ENCODE measurements at regions not wholly inside any gene's neighbourhood (a gene's known extent, or its start where the extent isn't known, plus 50 kb on each side); places are given as distances from the start of the nearest gene placed in this dataset.

DNA sequence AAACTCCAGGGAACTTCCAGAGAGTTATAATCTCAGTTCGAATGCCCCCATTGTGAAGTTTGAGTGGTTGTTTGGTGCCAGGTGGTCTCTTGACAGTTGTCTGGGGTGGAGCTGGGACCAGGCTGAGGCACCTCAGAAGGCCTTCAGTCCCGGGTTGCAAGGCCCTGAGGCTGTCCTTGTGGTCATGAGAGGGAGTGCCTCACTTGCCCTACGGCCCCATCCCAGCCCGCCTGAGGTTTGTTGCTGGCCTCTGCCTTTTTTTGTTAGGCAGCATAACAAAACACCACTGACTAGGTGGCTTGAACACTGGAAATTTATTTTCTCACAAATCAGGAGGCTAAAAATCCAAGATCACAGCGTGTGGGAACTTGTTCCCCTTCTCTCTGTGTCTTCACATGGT lies 73.0 kb upstream of the PAPPA start:
- no peak overlapping the region for H3K9ac ChIP-seq (ENCODE audit: low read length)
- H3K4me1 ChIP-seq (ENCODE audit: low read length), result no peaks in the 10 kb centered on the region
- no peak overlapping the region for H3K27ac ChIP-seq (ENCODE audit: low read length)
- no peak overlapping the region for H2AFZ ChIP-seq (ENCODE audit: low read length)
- no peaks in the 10 kb centered on the region for H3F3A ChIP-seq (ENCODE audit: insufficient read depth, low read length)
- no peaks in the 10 kb centered on the region for H3K36me3 ChIP-seq (replicated peaks; ENCODE audit: insufficient read depth, low read length)
- H4K20me1 ChIP-seq (ENCODE audit: insufficient read depth, low read length), result no peaks in the 10 kb centered on the region
- H3K9me2 ChIP-seq (replicated peaks; ENCODE audit: insufficient read depth, low read length), result no peaks in the 10 kb centered on the region
- no peaks in the 10 kb centered on the region for H3K79me2 ChIP-seq (ENCODE audit: low read length)
- no peak overlapping the region for H3K4me3 ChIP-seq (ENCODE audit: low read length)
- no peaks in the 10 kb centered on the region for H3K9me3 ChIP-seq (replicated peaks; ENCODE audit: insufficient read depth, low read length)
- no peak for DNase-seq
- TF ChIP-seq, protein P1, sequence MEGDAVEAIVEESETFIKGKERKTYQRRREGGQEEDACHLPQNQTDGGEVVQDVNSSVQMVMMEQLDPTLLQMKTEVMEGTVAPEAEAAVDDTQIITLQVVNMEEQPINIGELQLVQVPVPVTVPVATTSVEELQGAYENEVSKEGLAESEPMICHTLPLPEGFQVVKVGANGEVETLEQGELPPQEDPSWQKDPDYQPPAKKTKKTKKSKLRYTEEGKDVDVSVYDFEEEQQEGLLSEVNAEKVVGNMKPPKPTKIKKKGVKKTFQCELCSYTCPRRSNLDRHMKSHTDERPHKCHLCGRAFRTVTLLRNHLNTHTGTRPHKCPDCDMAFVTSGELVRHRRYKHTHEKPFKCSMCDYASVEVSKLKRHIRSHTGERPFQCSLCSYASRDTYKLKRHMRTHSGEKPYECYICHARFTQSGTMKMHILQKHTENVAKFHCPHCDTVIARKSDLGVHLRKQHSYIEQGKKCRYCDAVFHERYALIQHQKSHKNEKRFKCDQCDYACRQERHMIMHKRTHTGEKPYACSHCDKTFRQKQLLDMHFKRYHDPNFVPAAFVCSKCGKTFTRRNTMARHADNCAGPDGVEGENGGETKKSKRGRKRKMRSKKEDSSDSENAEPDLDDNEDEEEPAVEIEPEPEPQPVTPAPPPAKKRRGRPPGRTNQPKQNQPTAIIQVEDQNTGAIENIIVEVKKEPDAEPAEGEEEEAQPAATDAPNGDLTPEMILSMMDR (IDR thresholded peaks at IDR 0.05; ENCODE audit: low read length), result no peak
- TF ChIP-seq EZH2 (optimal IDR thresholded peaks at IDR 0.05; ENCODE audit: low read depth, low read length), result no peak
- no peak for TF ChIP-seq EZH2phosphoT487 (IDR thresholded peaks at IDR 0.05; ENCODE audit: low read length)
- H3K4me2 ChIP-seq (ENCODE audit: low read depth, low read length), result no peak overlapping the region
- H3K27me3 ChIP-seq (replicated peaks; ENCODE audit: insufficient read depth, low read length), result no peaks in the 10 kb centered on the region

DNA sequence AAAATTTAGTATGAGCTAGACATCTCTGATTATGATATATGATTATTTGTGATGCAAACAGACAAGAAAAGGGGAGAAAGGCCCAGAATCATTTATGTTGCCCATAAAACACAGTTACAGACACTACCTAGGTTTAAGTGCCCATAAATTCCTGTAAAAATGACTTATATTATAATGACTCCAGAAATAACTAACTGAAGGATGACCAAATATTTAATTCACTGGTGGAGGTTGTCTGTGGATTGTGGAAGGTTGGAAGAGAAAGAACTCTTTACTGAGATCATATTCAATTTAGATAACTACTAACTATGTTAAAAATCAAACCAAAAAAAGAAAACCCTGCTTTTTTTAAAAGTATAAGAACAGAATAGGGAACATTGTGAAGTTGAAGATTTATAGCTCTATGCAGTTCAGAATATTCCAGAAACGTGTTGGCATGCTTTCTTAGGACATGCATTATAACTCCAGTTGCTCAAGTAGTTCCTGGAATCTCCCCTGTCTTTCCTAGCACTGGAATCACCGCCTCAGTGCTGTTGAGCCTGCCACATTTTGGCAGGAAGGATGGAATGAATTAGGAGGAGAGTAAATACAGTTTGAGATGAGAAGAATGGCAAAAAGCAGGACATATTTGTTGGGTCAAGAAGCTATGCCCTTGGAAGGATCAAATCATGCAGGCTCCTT lies 72.0 kb upstream of the PAPPA start:
- H3K79me2 ChIP-seq (ENCODE audit: low read length), result no peaks in the 10 kb centered on the region
- H3K4me2 ChIP-seq (ENCODE audit: low read depth, low read length), result no peak overlapping the region
- H3K9me3 ChIP-seq (replicated peaks; ENCODE audit: insufficient read depth, low read length), result no peaks in the 10 kb centered on the region
- no peak overlapping the region for H3K27ac ChIP-seq (ENCODE audit: low read length)
- no peak overlapping the region for H3K4me3 ChIP-seq (ENCODE audit: low read length)
- DNase-seq, result no peak
- no peak overlapping the region for H2AFZ ChIP-seq (ENCODE audit: low read length)
- no peak overlapping the region for H3K9ac ChIP-seq (ENCODE audit: low read length)
- no peaks in the 10 kb centered on the region for H3K9me2 ChIP-seq (replicated peaks; ENCODE audit: insufficient read depth, low read length)
- H3K27me3 ChIP-seq (replicated peaks; ENCODE audit: insufficient read depth, low read length), result no peaks in the 10 kb centered on the region
- no peaks in the 10 kb centered on the region for H3F3A ChIP-seq (ENCODE audit: insufficient read depth, low read length)
- TF ChIP-seq EZH2phosphoT487 (IDR thresholded peaks at IDR 0.05; ENCODE audit: low read length) (no peak), EZH2 (optimal IDR thresholded peaks at IDR 0.05; ENCODE audit: low read depth, low read length) (no peak)
- TF ChIP-seq, protein P1 (IDR thresholded peaks at IDR 0.05; ENCODE audit: low read length), result no peak
- H3K36me3 ChIP-seq (replicated peaks; ENCODE audit: insufficient read depth, low read length), result no peaks in the 10 kb centered on the region
- no peaks in the 10 kb centered on the region for H3K4me1 ChIP-seq (ENCODE audit: low read length)
- no peaks in the 10 kb centered on the region for H4K20me1 ChIP-seq (ENCODE audit: insufficient read depth, low read length)

DNA sequence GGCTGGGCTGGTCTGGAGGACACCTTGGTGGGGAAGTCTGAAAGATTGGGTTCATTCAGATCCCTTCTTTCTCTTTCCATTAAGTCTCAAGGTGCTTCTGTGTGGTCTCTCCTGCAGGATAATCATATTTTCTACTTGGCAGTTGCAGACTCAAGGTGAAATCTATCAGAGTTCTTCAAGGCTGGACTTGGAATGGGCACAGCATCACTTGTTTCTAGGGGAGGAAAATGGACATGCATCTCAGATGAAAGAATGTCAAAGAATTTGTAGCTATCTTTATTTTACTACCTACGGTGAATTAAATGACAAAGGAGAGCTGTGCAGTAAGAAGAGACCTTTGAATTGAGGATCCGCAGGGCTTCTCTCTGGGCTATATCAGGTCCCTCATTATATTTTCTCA lies 69.8 kb upstream of the PAPPA start:
- H3K79me2 ChIP-seq (ENCODE audit: low read length), result no peaks in the 10 kb centered on the region
- no peaks in the 10 kb centered on the region for H3K27me3 ChIP-seq (replicated peaks; ENCODE audit: insufficient read depth, low read length)
- no peak overlapping the region for H3K4me2 ChIP-seq (ENCODE audit: low read depth, low read length)
- TF ChIP-seq EZH2 (optimal IDR thresholded peaks at IDR 0.05; ENCODE audit: low read depth, low read length), result no peak
- no peak for TF ChIP-seq EZH2phosphoT487 (IDR thresholded peaks at IDR 0.05; ENCODE audit: low read length)
- TF ChIP-seq, protein P1 (IDR thresholded peaks at IDR 0.05; ENCODE audit: low read length), result no peak
- no peak for DNase-seq
- H3K4me3 ChIP-seq (ENCODE audit: low read length), result no peak overlapping the region
- H3K27ac ChIP-seq (ENCODE audit: low read length), result no peak overlapping the region
- H2AFZ ChIP-seq (ENCODE audit: low read length), result no peak overlapping the region
- H3K9me3 ChIP-seq (replicated peaks; ENCODE audit: insufficient read depth, low read length), result no peaks in the 10 kb centered on the region
- no peaks in the 10 kb centered on the region for H3F3A ChIP-seq (ENCODE audit: insufficient read depth, low read length)
- H3K9me2 ChIP-seq (replicated peaks; ENCODE audit: insufficient read depth, low read length), result no peaks in the 10 kb centered on the region
- H3K9ac ChIP-seq (ENCODE audit: low read length), result no peak overlapping the region
- H4K20me1 ChIP-seq (ENCODE audit: insufficient read depth, low read length), result no peaks in the 10 kb centered on the region
- no peaks in the 10 kb centered on the region for H3K4me1 ChIP-seq (ENCODE audit: low read length)
- H3K36me3 ChIP-seq (replicated peaks; ENCODE audit: insufficient read depth, low read length), result no peaks in the 10 kb centered on the region
